Astrocyte (in vitro differentiated cells and primary cell): ENCODE measurements at regions not wholly inside any gene's neighbourhood (a gene's known extent, or its start where the extent isn't known, plus 50 kb on each side); places are given as distances from the start of the nearest gene placed in this dataset.

Experiments
- CTCF ChIP-seq: IDR thresholded peaks from 2 replicates; pipeline ENCODE4 v1.5.1; 2011; ENCODE audit warnings: low read depth, mild to moderate bottlenecking, inconsistent platforms, low read length, moderate library complexity; ENCODE audit not compliant: insufficient read depth
- EZH2 ChIP-seq: IDR thresholded peaks from 2 replicates; pipeline ENCODE4 v1.6.1; 2012; ENCODE audit warnings: mild to moderate bottlenecking, low read length, inconsistent platforms; ENCODE audit not compliant: insufficient read depth

DNA sequence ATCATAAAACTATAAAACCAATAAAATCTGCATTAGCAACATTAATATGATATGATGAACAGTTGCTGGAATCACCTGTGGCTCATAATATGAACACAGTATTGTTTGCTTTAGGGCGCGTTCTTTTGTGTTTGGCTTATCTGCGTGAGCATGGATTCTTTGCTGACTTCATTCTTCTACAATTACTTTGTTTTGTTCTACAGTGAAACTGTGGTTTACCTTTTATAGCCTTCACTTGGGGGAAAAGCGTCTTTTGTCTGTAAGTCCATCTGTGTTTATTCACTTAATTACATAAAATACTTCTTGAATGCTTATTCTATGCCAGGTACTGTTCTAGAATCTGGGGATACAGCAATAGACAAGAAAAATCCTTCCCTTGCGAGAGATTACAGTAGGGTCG is 74.0 kb upstream of the SEC11C start:
- TF ChIP-seq CTCF (no peak), EZH2 (no peak)
